A549 (cell line): ENCODE measurements at regions not wholly inside any gene's neighbourhood (a gene's known extent, or its start where the extent isn't known, plus 50 kb on each side); places are given as distances from the start of the nearest gene placed in this dataset.
"Not testable (repeated sequence)": the region's sequence is repeated elsewhere in the genome, so short reads cannot be mapped to it uniquely, and the experiment has no call there.

ENCODE experiments used
- ATAC-seq, 2 experiments: fragments of 200-7000 bp in 1 of 2; fragments of >200 bp in 1 of 2; cut with Nextera tagmentation in 1 of 2; cut with Tn5 transposase in 1 of 2; 3 replicates each; pipeline versions ENCODE4 v1.8.0 to v1.9.1; 2018 to 2020; ENCODE audit warnings: mild to moderate bottlenecking in 1 of 2, moderate library complexity in 1 of 2
- CTCF ChIA-PET: fragments of 300-600 bp; sonication (Branson Sonifier 250); formaldehyde crosslinking; extraction: SDS; loops from one replicate; lab custom pipeline; 2021; ENCODE audit warnings: antibody characterized with exemption, inconsistent platforms; lab: Yijun Ruan, JAX
- POLR2A ChIA-PET: fragments of 350-600 bp; formaldehyde crosslinking; extraction: SDS; loops from one replicate; lab custom pipeline; 2021; ENCODE audit warnings: antibody characterized with exemption, inconsistent platforms; lab: Yijun Ruan, JAX
- DNase-seq, 2 experiments: peaks; one replicate each; pipeline versions ENCODE4 v3.0.0 to v3.0.0-alpha.2; 2011 to 2016; ENCODE audit warnings: low read depth in 1 of 2, low spot score in 1 of 2
- FAIRE-seq: peaks from 2 replicates; lab custom pipeline; 2011; peaks lifted over from hg19 to GRCh38; lab: Jason Lieb, UNC
- H3K27ac ChIP-seq, 2 experiments: fragments of >200 bp; sonication (Bioruptor Twin); formaldehyde crosslinking; 3 replicates each; pipeline ENCODE4 v1.5.1; 2016 to 2017
- H3K4me1 ChIP-seq: fragments of >200 bp; sonication (Bioruptor Twin); formaldehyde crosslinking; 3 replicates; pipeline ENCODE4 v1.6.1; 2016
- H3K4me2 ChIP-seq: fragments of >200 bp; sonication (Bioruptor Twin); formaldehyde crosslinking; 3 replicates; pipeline ENCODE4 v1.6.1; 2016
- H3K4me3 ChIP-seq: fragments of >200 bp; sonication (Bioruptor Twin); formaldehyde crosslinking; 3 replicates; pipeline ENCODE4 v1.5.1; 2016
- H3K9me3 ChIP-seq: fragments of >200 bp; sonication (Bioruptor Twin); formaldehyde crosslinking; 3 replicates; pipeline ENCODE4 v1.6.1; 2016
- CBX8 ChIP-seq: fragments of 200-600 bp; sonication (generic); IDR thresholded peaks from 2 replicates; pipeline ENCODE4 v1.6.1; 2016
- CHD2 ChIP-seq: fragments of 150-350 bp; IDR thresholded peaks from 2 replicates; pipeline ENCODE4 v1.6.1; 2014; ENCODE audit warnings: low read length; ENCODE audit not compliant: partially characterized antibody
- CHD4 ChIP-seq: fragments of 200-600 bp; sonication (generic); IDR thresholded peaks from 2 replicates; pipeline ENCODE4 v1.6.1; 2016; ENCODE audit warnings: antibody characterized with exemption, mild to moderate bottlenecking, borderline replicate concordance
- EHMT2 ChIP-seq: fragments of 200-600 bp; sonication (generic); IDR thresholded peaks from 2 replicates; pipeline ENCODE4 v1.6.1; 2016; ENCODE audit warnings: antibody characterized with exemption, low read depth, mild to moderate bottlenecking, moderate library complexity
- FOSB ChIP-seq: fragments of 250-450 bp; sonication (Bioruptor Pico); IDR thresholded peaks from 2 replicates; pipeline ENCODE4 v1.5.0; 2020; ENCODE audit warnings: mild to moderate bottlenecking, moderate library complexity
- FOSL2 ChIP-seq, 2 experiments: fragments of 450-650 bp in 1 of 2; fragments of >200 bp in 1 of 2; sonication (Bioruptor Twin) in 1 of 2; formaldehyde crosslinking; IDR thresholded peaks; 2 replicates each; pipeline versions ENCODE4 v1.5.0 to v1.6.1; 2016 to 2020; ENCODE audit warnings: mild to moderate bottlenecking in 1 of 2, moderate library complexity in 1 of 2
- FOXS1 ChIP-seq: fragments of 250-450 bp; sonication (Bioruptor Pico); IDR thresholded peaks from 2 replicates; pipeline ENCODE4 v1.5.0; 2020; ENCODE audit warnings: mild to moderate bottlenecking, moderate library complexity
- HES2 ChIP-seq: fragments of >200 bp; sonication (Bioruptor Twin); formaldehyde crosslinking; IDR thresholded peaks from 2 replicates; pipeline ENCODE4 v1.6.1; 2016
- HEYL ChIP-seq: fragments of 250-450 bp; sonication (Bioruptor Pico); IDR thresholded peaks from 2 replicates; pipeline ENCODE4 v1.8.0; 2021; ENCODE audit warnings: mild to moderate bottlenecking, moderate library complexity
- HOXA7 ChIP-seq: fragments of 250-450 bp; sonication (Bioruptor Pico); IDR thresholded peaks from 2 replicates; pipeline ENCODE4 v1.5.0; 2020; ENCODE audit warnings: mild to moderate bottlenecking, moderate library complexity
- JUN ChIP-seq, 2 experiments: fragments of >200 bp; sonication (Bioruptor Twin); formaldehyde crosslinking; IDR thresholded peaks; 2 replicates in 1 of 2; 3 replicates in 1 of 2; pipeline ENCODE4 v1.6.1; 2016 to 2017
- JUNB ChIP-seq: fragments of >200 bp; sonication (Bioruptor Twin); formaldehyde crosslinking; IDR thresholded peaks from 2 replicates; pipeline ENCODE4 v1.6.1; 2016
- KDM1A ChIP-seq: fragments of 200-600 bp; sonication (generic); IDR thresholded peaks from 2 replicates; pipeline ENCODE4 v1.6.1; 2016; ENCODE audit warnings: low read depth, mild to moderate bottlenecking
- KDM5A ChIP-seq: fragments of 200-600 bp; sonication (generic); IDR thresholded peaks from 2 replicates; pipeline ENCODE4 v1.6.1; 2016; ENCODE audit warnings: antibody characterized with exemption, mild to moderate bottlenecking
- MAX ChIP-seq: IDR thresholded peaks from 2 replicates; pipeline ENCODE4 v1.6.1; 2012
- MAZ ChIP-seq: fragments of 150-350 bp; IDR thresholded peaks from 2 replicates; pipeline ENCODE4 v1.6.1; 2014; ENCODE audit warnings: antibody characterized with exemption, low read depth, low read length, borderline replicate concordance
- NFE2L2 ChIP-seq: fragments of 150-350 bp; conservative IDR thresholded peaks from 2 replicates; pipeline ENCODE4 v1.6.1; 2014; ENCODE audit warnings: low read length
- NR3C1 ChIP-seq: fragments of >200 bp; sonication (Bioruptor Twin); formaldehyde crosslinking; IDR thresholded peaks from 3 replicates; pipeline ENCODE4 v1.6.1; 2017
- POLR2A ChIP-seq: IDR thresholded peaks from 2 replicates; pipeline ENCODE4 v1.6.1; 2012; ENCODE audit warnings: mild to moderate bottlenecking, low read length
- POLR2AphosphoS2 ChIP-seq: conservative IDR thresholded peaks from 2 replicates; pipeline ENCODE4 v1.6.1; 2012; ENCODE audit warnings: low read length, improper control_type of control experiment, inconsistent platforms
- RAD21 ChIP-seq, 2 experiments: fragments of >200 bp in 1 of 2; sonication (Bioruptor Twin) in 1 of 2; formaldehyde crosslinking in 1 of 2; IDR thresholded peaks in 1 of 2; conservative IDR thresholded peaks in 1 of 2; 2 replicates in 1 of 2; 3 replicates in 1 of 2; pipeline ENCODE4 v1.6.1; 2012 to 2018; ENCODE audit warnings: inconsistent platforms in 1 of 2
- RARB ChIP-seq: fragments of 250-450 bp; sonication (Bioruptor Pico); IDR thresholded peaks from 2 replicates; pipeline ENCODE4 v1.8.0; 2021; ENCODE audit warnings: mild to moderate bottlenecking, moderate library complexity
- RFX5 ChIP-seq: fragments of 450-650 bp; IDR thresholded peaks from 2 replicates; pipeline ENCODE4 v1.7.1; 2014; ENCODE audit warnings: antibody characterized with exemption, mild to moderate bottlenecking, moderate library complexity
- SREBF2 ChIP-seq: fragments of 450-650 bp; IDR thresholded peaks from 2 replicates; pipeline ENCODE4 v1.6.1; 2014; ENCODE audit warnings: mild to moderate bottlenecking, moderate library complexity
- ZFP36 ChIP-seq: fragments of 450-650 bp; IDR thresholded peaks from 2 replicates; pipeline ENCODE4 v1.6.1; 2014; ENCODE audit warnings: borderline replicate concordance; ENCODE audit not compliant: partially characterized antibody
- ZNF302 ChIP-seq: fragments of 250-450 bp; sonication (Bioruptor Pico); IDR thresholded peaks from 2 replicates; pipeline ENCODE4 v1.9.0; 2021; ENCODE audit warnings: inconsistent platforms, mild to moderate bottlenecking, moderate library complexity
- ZSCAN20 ChIP-seq: fragments of 250-450 bp; sonication (Bioruptor Pico); IDR thresholded peaks from 2 replicates; pipeline ENCODE4 v1.8.0; 2022; ENCODE audit warnings: mild to moderate bottlenecking, moderate library complexity
- WGBS: methylation state at CpG from one replicate; pipeline ENCODE4 v1.1.6; 2017; ENCODE audit errors: missing lambda C conversion rate; 5-methylcytosine and 5-hydroxymethylcytosine counted together

DNA sequence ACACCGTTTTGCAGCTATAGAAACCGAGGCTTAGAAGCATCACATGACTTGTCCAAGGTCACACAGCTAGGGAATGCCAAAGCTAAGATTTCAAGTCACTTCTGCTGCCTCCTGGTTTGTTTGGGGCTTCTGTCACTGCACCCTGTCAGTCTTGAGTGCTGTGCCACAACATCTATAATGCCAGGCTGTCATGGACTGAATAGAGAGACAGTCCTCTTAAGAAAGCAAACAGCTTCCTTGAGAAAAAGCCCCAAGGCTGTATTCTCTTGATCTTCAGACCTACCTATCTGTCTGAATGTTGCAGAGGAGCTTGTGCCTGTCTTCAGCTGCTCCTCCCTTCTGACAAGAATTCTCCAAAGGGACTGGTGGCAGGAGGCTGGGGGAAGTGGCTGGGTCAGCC is 81.6 kb downstream of the OLFM4 start:
- CTCF ChIA-PET: no interaction called here
- ATAC-seq: no peak

GRCh38 chr13:53110614-53111013 is 82.0 kb downstream of the OLFM4 start:
- no peak for DNase-seq
- Histone ChIP-seq H3K27ac (no peak overlapping the region), H3K4me2 (no peak overlapping the region), H3K4me1 (no peaks in the 10 kb centered on the region), H3K4me3 (no peak overlapping the region), H3K9me3 (no peaks in the 10 kb centered on the region)
- FAIRE-seq: no peak
- CTCF ChIA-PET: interaction anchor here (0.6 kb wide), 1 partner anchor 726 kb away, joined by 3 read pairs; no protein-coding TSS in a partner anchor
- POLR2A ChIA-PET: no interaction called here
- TF ChIP-seq KDM5A: no peak
- TF ChIP-seq HOXA7 (CRISPR knock-in tag): no peak
- TF ChIP-seq MAX: no peak
- no peak for TF ChIP-seq ZSCAN20
- TF ChIP-seq CHD2: no peak
- TF ChIP-seq ZFP36: no peak
- no peak for TF ChIP-seq JUN (IDR thresholded peaks at IDR 0.05)
- TF ChIP-seq MAZ: no peak
- TF ChIP-seq HES2: no peak
- TF ChIP-seq SREBF2: no peak
- no peak for TF ChIP-seq JUNB
- TF ChIP-seq POLR2A: no peak
- no peak for TF ChIP-seq NFE2L2
- no peak for TF ChIP-seq CHD4
- no peak for ATAC-seq
- 0% methylated on average over 4 of the region's 4 CpGs for WGBS

More for the DNA sequence above, 81.6 kb downstream of the OLFM4 start:
- no peak overlapping the region for H3K4me3 ChIP-seq
- H3K4me2 ChIP-seq: no peak overlapping the region
- POLR2A ChIA-PET: no interaction called here
- H3K9me3 ChIP-seq: no peaks in the 10 kb centered on the region
- 3% methylated on average over 2 of the region's 2 CpGs for WGBS
- no peak for DNase-seq
- H3K27ac ChIP-seq: no peak overlapping the region
- TF ChIP-seq FOXS1 (no peak), ZNF302 (CRISPR knock-in tag) (no peak), EHMT2 (no peak), RAD21 (conservative IDR thresholded peaks at IDR 0.05 in 1 of 2, IDR thresholded peaks at IDR 0.05 in 1 of 2) (no peak), HES2 (no peak), NR3C1 (no peak), RARB (CRISPR knock-in tag) (no peak)
- TF ChIP-seq, all 56 proteins: peak for 0
- FAIRE-seq: no peak
- no peaks in the 10 kb centered on the region for H3K4me1 ChIP-seq

GRCh38 chr13:53112522-53112921 is 83.9 kb downstream of the OLFM4 start:
- Histone ChIP-seq H3K4me1 (no peaks in the 10 kb centered on the region), H3K27ac (no peak overlapping the region), H3K4me3 (no peak overlapping the region), H3K9me3 (no peaks in the 10 kb centered on the region), H3K4me2 (no peak overlapping the region)
- ATAC-seq: no peak
- WGBS: 21% methylated on average over 2 of the region's 2 CpGs
- DNase-seq: no peak
- FAIRE-seq: no peak
- CTCF ChIA-PET: no interaction called here
- POLR2A ChIA-PET: no interaction called here
- TF ChIP-seq FOSL2 (IDR thresholded peaks at IDR 0.05) (no peak), FOSL2 (CRISPR knock-in tag; IDR thresholded peaks at IDR 0.05) (no peak), FOXS1 (no peak), HOXA7 (CRISPR knock-in tag) (no peak), HES2 (no peak), FOSB (CRISPR knock-in tag) (no peak), KDM1A (no peak), JUNB (no peak), RFX5 (no peak), CBX8 (no peak), POLR2AphosphoS2 (no peak), HEYL (no peak)

DNA sequence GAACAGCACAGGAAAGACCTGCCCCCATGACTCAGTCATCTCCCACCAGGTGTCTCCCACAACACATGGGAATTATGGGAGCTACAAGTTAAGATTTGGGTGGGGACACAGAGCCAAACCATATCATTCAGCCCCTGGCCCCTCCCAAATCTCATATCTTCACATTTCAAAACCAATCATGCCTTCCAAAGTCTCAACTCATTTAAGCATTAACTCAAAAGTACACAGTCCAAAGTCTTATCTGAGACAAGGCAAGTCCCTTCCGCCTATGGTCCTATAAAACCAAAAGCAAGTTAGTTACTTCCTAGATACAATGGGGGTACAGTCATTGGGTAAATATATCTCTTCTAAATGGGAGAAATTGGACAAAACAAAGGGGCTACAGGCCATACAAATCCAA is 88.4 kb downstream of the OLFM4 start:
- H3K4me3 ChIP-seq, CTCF ChIA-PET, ATAC-seq, DNase-seq, FAIRE-seq, POLR2A ChIA-PET, H3K27ac ChIP-seq, H3K9me3 ChIP-seq, H3K4me2 ChIP-seq, H3K4me1 ChIP-seq: not testable (repeated sequence)
- WGBS: 0% methylated on average over 1 of the region's 1 CpG
